A549 (cell line): ENCODE measurements at regions not wholly inside any gene's neighbourhood (a gene's known extent, or its start where the extent isn't known, plus 50 kb on each side); places are given as distances from the start of the nearest gene placed in this dataset.
A peak's percentile ranks its signal among the peaks of the same experiment; 100 is the strongest.

Experiments used
- ATAC-seq, 2 experiments: fragments of 200-7000 bp in 1 of 2; fragments of >200 bp in 1 of 2; cut with Nextera tagmentation in 1 of 2; cut with Tn5 transposase in 1 of 2; 3 replicates each; pipeline versions ENCODE4 v1.8.0 to v1.9.1; 2018 to 2020; ENCODE audit warnings: mild to moderate bottlenecking in 1 of 2, moderate library complexity in 1 of 2
- CTCF ChIA-PET: fragments of 300-600 bp; sonication (Branson Sonifier 250); formaldehyde crosslinking; extraction: SDS; loops from one replicate; lab custom pipeline; 2021; ENCODE audit warnings: antibody characterized with exemption, inconsistent platforms; lab: Yijun Ruan, JAX
- POLR2A ChIA-PET: fragments of 350-600 bp; formaldehyde crosslinking; extraction: SDS; loops from one replicate; lab custom pipeline; 2021; ENCODE audit warnings: antibody characterized with exemption, inconsistent platforms; lab: Yijun Ruan, JAX
- DNase-seq, 2 experiments: peaks; one replicate each; pipeline versions ENCODE4 v3.0.0 to v3.0.0-alpha.2; 2011 to 2016; ENCODE audit warnings: low read depth in 1 of 2, low spot score in 1 of 2
- FAIRE-seq: peaks from 2 replicates; lab custom pipeline; 2011; peaks lifted over from hg19 to GRCh38; lab: Jason Lieb, UNC
- H3K27ac ChIP-seq, 2 experiments: fragments of >200 bp; sonication (Bioruptor Twin); formaldehyde crosslinking; 3 replicates each; pipeline ENCODE4 v1.5.1; 2016 to 2017
- H3K4me1 ChIP-seq: fragments of >200 bp; sonication (Bioruptor Twin); formaldehyde crosslinking; 3 replicates; pipeline ENCODE4 v1.6.1; 2016
- H3K4me2 ChIP-seq: fragments of >200 bp; sonication (Bioruptor Twin); formaldehyde crosslinking; 3 replicates; pipeline ENCODE4 v1.6.1; 2016
- H3K4me3 ChIP-seq: fragments of >200 bp; sonication (Bioruptor Twin); formaldehyde crosslinking; 3 replicates; pipeline ENCODE4 v1.5.1; 2016
- H3K9me3 ChIP-seq: fragments of >200 bp; sonication (Bioruptor Twin); formaldehyde crosslinking; 3 replicates; pipeline ENCODE4 v1.6.1; 2016
- BHLHE40 ChIP-seq: IDR thresholded peaks from 2 replicates; pipeline ENCODE4 v1.6.1; 2012; ENCODE audit warnings: low read depth, low read length, inconsistent platforms
- CEBPB ChIP-seq, 2 experiments: fragments of >200 bp in 1 of 2; sonication (Bioruptor Twin) in 1 of 2; formaldehyde crosslinking in 1 of 2; IDR thresholded peaks; 2 replicates each; pipeline ENCODE4 v1.6.1; 2012 to 2016
- CHD2 ChIP-seq: fragments of 150-350 bp; IDR thresholded peaks from 2 replicates; pipeline ENCODE4 v1.6.1; 2014; ENCODE audit warnings: low read length; ENCODE audit not compliant: partially characterized antibody
- CHD4 ChIP-seq: fragments of 200-600 bp; sonication (generic); IDR thresholded peaks from 2 replicates; pipeline ENCODE4 v1.6.1; 2016; ENCODE audit warnings: antibody characterized with exemption, mild to moderate bottlenecking, borderline replicate concordance
- EP300 ChIP-seq, 2 experiments: fragments of >200 bp; sonication (Bioruptor Twin); formaldehyde crosslinking; IDR thresholded peaks; 2 replicates in 1 of 2; 3 replicates in 1 of 2; pipeline ENCODE4 v1.6.1; 2016 to 2017
- ESRRA ChIP-seq: fragments of 150-350 bp; IDR thresholded peaks from 2 replicates; pipeline ENCODE4 v1.6.1; 2014; ENCODE audit warnings: mild to moderate bottlenecking, low read length, borderline replicate concordance
- FOXS1 ChIP-seq: fragments of 250-450 bp; sonication (Bioruptor Pico); IDR thresholded peaks from 2 replicates; pipeline ENCODE4 v1.5.0; 2020; ENCODE audit warnings: mild to moderate bottlenecking, moderate library complexity
- GATA3 ChIP-seq: IDR thresholded peaks from 2 replicates; pipeline ENCODE4 v1.6.1; 2012; ENCODE audit warnings: borderline replicate concordance
- HDAC2 ChIP-seq: fragments of 200-600 bp; sonication (generic); IDR thresholded peaks from 2 replicates; pipeline ENCODE4 v1.6.1; 2016
- HEYL ChIP-seq: fragments of 250-450 bp; sonication (Bioruptor Pico); IDR thresholded peaks from 2 replicates; pipeline ENCODE4 v1.8.0; 2021; ENCODE audit warnings: mild to moderate bottlenecking, moderate library complexity
- HOXB5 ChIP-seq: fragments of 250-450 bp; sonication (Bioruptor Pico); IDR thresholded peaks from 2 replicates; pipeline ENCODE4 v1.5.0; 2020; ENCODE audit warnings: mild to moderate bottlenecking, moderate library complexity
- JUNB ChIP-seq: fragments of >200 bp; sonication (Bioruptor Twin); formaldehyde crosslinking; IDR thresholded peaks from 2 replicates; pipeline ENCODE4 v1.6.1; 2016
- KDM5A ChIP-seq: fragments of 200-600 bp; sonication (generic); IDR thresholded peaks from 2 replicates; pipeline ENCODE4 v1.6.1; 2016; ENCODE audit warnings: antibody characterized with exemption, mild to moderate bottlenecking
- MAZ ChIP-seq: fragments of 150-350 bp; IDR thresholded peaks from 2 replicates; pipeline ENCODE4 v1.6.1; 2014; ENCODE audit warnings: antibody characterized with exemption, low read depth, low read length, borderline replicate concordance
- MYC ChIP-seq: IDR thresholded peaks from 2 replicates; pipeline ENCODE4 v1.6.1; 2012; ENCODE audit warnings: mild to moderate bottlenecking, inconsistent platforms, low read length, improper control_type of control experiment, borderline replicate concordance
- NPAS2 ChIP-seq: fragments of 250-450 bp; sonication (Bioruptor Pico); IDR thresholded peaks from 2 replicates; pipeline ENCODE4 v1.8.0; 2022; ENCODE audit warnings: mild to moderate bottlenecking, moderate library complexity, borderline replicate concordance
- POLR2A ChIP-seq: IDR thresholded peaks from 2 replicates; pipeline ENCODE4 v1.6.1; 2012; ENCODE audit warnings: mild to moderate bottlenecking, low read length
- RAD21 ChIP-seq, 2 experiments: fragments of >200 bp in 1 of 2; sonication (Bioruptor Twin) in 1 of 2; formaldehyde crosslinking in 1 of 2; IDR thresholded peaks in 1 of 2; conservative IDR thresholded peaks in 1 of 2; 2 replicates in 1 of 2; 3 replicates in 1 of 2; pipeline ENCODE4 v1.6.1; 2012 to 2018; ENCODE audit warnings: inconsistent platforms in 1 of 2
- RCOR1 ChIP-seq: fragments of 150-350 bp; IDR thresholded peaks from 2 replicates; pipeline ENCODE4 v1.6.1; 2014; ENCODE audit warnings: antibody characterized with exemption, low read length, low read depth
- RNF2 ChIP-seq: fragments of 200-600 bp; sonication (generic); IDR thresholded peaks from 2 replicates; pipeline ENCODE4 v1.6.1; 2016; ENCODE audit warnings: low read depth, mild to moderate bottlenecking, antibody characterized with exemption, moderate library complexity, borderline replicate concordance
- SMC3 ChIP-seq: fragments of >200 bp; sonication (Bioruptor Twin); formaldehyde crosslinking; IDR thresholded peaks from 3 replicates; pipeline ENCODE4 v1.6.1; 2018; ENCODE audit warnings: inconsistent platforms
- SREBF2 ChIP-seq: fragments of 450-650 bp; IDR thresholded peaks from 2 replicates; pipeline ENCODE4 v1.6.1; 2014; ENCODE audit warnings: mild to moderate bottlenecking, moderate library complexity
- TFCP2L1 ChIP-seq: fragments of 250-450 bp; sonication (Bioruptor Pico); IDR thresholded peaks from 2 replicates; pipeline ENCODE4 v1.5.0; 2021; ENCODE audit warnings: mild to moderate bottlenecking
- TP53 ChIP-seq: fragments of 250-450 bp; sonication (Bioruptor Pico); IDR thresholded peaks from 2 replicates; pipeline ENCODE4 v1.5.0; 2021; ENCODE audit warnings: mild to moderate bottlenecking, moderate library complexity
- ZC3H11A ChIP-seq: fragments of 450-650 bp; IDR thresholded peaks from 2 replicates; pipeline ENCODE4 v1.6.1; 2014; ENCODE audit warnings: antibody characterized with exemption, mild to moderate bottlenecking
- ZNF302 ChIP-seq: fragments of 250-450 bp; sonication (Bioruptor Pico); IDR thresholded peaks from 2 replicates; pipeline ENCODE4 v1.9.0; 2021; ENCODE audit warnings: inconsistent platforms, mild to moderate bottlenecking, moderate library complexity
- ZSCAN20 ChIP-seq: fragments of 250-450 bp; sonication (Bioruptor Pico); IDR thresholded peaks from 2 replicates; pipeline ENCODE4 v1.8.0; 2022; ENCODE audit warnings: mild to moderate bottlenecking, moderate library complexity
- WGBS: methylation state at CpG from one replicate; pipeline ENCODE4 v1.1.6; 2017; ENCODE audit errors: missing lambda C conversion rate; 5-methylcytosine and 5-hydroxymethylcytosine counted together
- TF ChIP-seq, protein P1 (sequence below): IDR thresholded peaks from 2 replicates; pipeline ENCODE4 v1.6.1; 2012
- TF ChIP-seq, protein P2 (sequence below): fragments of >200 bp; sonication (Bioruptor Twin); formaldehyde crosslinking; IDR thresholded peaks from 2 replicates; pipeline ENCODE4 v1.6.1; 2016
- TF ChIP-seq, protein P3 (sequence below): fragments of >200 bp; sonication (Bioruptor Twin); formaldehyde crosslinking; IDR thresholded peaks from 3 replicates; pipeline ENCODE4 v1.5.1; 2016
- TF ChIP-seq, protein P4 (sequence below): fragments of 250-450 bp; sonication (Bioruptor Pico); IDR thresholded peaks from 2 replicates; pipeline ENCODE4 v1.5.0; 2020; ENCODE audit warnings: low read depth, mild to moderate bottlenecking, moderate library complexity

DNA sequence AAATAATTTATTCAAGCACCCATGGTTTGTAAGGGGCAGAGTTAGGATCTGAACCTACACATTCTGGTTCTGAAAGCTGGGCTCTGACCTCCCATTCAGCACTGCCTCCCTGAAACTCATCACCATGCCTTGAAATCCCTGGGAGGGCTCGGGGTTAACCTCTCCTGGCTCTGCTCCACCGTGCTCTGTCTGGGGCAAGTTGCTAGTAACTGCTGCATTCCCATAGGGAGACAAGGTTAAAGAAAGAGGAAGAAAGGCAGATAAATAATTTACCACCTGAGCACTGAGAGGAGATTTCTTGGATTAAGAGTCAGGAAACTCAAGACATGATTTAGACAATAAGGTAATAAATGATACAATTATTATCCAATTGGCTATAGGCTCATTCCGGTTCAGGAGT, 199.3 kb downstream of the KIF18A start:
- H3K27ac ChIP-seq: peak overlapping the region in 1 of 2 experiments; percentile 18; a peak in 1 of 6 replicates
- H3K4me3 ChIP-seq: no peak overlapping the region
- 55% methylated on average over 3 of the region's 3 CpGs for WGBS
- no peaks in the 10 kb centered on the region for H3K9me3 ChIP-seq
- no peak overlapping the region for H3K4me2 ChIP-seq
- H3K4me1 ChIP-seq: peaks cover 42% of the 10 kb centered on the region
- ATAC-seq: no peak
- TF ChIP-seq, protein P1, sequence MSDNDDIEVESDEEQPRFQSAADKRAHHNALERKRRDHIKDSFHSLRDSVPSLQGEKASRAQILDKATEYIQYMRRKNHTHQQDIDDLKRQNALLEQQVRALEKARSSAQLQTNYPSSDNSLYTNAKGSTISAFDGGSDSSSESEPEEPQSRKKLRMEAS: no peak
- TF ChIP-seq EP300 (IDR thresholded peaks at IDR 0.05) (no peak), HEYL (CRISPR knock-in tag) (no peak), POLR2A (no peak), MAZ (no peak), MYC (no peak), SMC3 (no peak), ZSCAN20 (no peak), TFCP2L1 (no peak), CHD2 (no peak), KDM5A (no peak), CEBPB (IDR thresholded peaks at IDR 0.05) (no peak), FOXS1 (CRISPR knock-in tag) (no peak)
- TF ChIP-seq, protein P2, sequence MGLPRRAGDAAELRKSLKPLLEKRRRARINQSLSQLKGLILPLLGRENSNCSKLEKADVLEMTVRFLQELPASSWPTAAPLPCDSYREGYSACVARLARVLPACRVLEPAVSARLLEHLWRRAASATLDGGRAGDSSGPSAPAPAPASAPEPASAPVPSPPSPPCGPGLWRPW: no peak
- CTCF ChIA-PET: no interaction called here
- FAIRE-seq: no peak
- DNase-seq: no peak
- POLR2A ChIA-PET: no interaction called here

DNA sequence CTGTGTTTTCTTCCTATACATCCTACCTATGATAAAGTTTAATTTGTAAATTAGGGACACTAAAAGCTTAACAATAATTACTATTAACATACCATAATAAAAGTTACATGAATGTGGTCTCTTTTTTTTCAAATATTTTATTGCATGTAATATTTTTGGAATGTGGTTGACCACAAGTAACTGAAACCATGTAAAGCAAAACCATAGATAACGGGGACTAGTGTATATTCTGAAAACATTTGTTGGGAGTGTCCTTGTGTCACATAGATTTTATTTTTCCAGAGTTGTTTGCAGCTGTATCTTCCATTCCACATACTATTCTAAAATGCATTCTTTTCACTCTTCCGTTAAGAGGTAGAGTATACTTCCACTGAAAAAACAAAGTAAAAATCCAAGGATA, 200.4 kb downstream of the KIF18A start:
- no peak for FAIRE-seq
- WGBS: 86% methylated on average over 2 of the region's 2 CpGs

DNA sequence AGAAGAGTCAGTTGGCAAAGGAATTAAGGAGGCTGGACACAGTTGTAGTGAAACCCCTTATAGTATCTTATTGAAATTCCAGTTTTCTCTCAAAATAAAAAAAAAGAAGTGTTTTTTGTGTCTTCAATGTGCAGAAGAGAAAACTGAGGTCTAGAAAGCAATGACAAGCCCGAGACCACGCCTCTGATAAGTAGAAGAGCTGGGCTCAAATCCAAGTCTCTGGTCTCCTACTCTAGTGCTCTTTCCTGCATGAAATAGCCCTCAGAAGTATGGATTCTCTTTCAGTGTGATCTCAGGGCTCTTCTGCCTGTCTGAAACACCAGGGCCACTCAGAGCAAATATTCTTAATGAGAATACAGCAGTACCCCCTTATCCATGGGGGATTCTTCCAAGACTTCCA, 200.9 kb downstream of the KIF18A start:
- TF ChIP-seq ESRRA: no peak
- TF ChIP-seq SREBF2: no peak
- no peak for TF ChIP-seq NPAS2 (CRISPR knock-in tag)
- TF ChIP-seq, protein P1: no peak
- TF ChIP-seq, protein P3, sequence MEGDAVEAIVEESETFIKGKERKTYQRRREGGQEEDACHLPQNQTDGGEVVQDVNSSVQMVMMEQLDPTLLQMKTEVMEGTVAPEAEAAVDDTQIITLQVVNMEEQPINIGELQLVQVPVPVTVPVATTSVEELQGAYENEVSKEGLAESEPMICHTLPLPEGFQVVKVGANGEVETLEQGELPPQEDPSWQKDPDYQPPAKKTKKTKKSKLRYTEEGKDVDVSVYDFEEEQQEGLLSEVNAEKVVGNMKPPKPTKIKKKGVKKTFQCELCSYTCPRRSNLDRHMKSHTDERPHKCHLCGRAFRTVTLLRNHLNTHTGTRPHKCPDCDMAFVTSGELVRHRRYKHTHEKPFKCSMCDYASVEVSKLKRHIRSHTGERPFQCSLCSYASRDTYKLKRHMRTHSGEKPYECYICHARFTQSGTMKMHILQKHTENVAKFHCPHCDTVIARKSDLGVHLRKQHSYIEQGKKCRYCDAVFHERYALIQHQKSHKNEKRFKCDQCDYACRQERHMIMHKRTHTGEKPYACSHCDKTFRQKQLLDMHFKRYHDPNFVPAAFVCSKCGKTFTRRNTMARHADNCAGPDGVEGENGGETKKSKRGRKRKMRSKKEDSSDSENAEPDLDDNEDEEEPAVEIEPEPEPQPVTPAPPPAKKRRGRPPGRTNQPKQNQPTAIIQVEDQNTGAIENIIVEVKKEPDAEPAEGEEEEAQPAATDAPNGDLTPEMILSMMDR: no peak
- TF ChIP-seq GATA3: no peak
- TF ChIP-seq HOXB5 (CRISPR knock-in tag): no peak
- no peak for TF ChIP-seq EP300 (IDR thresholded peaks at IDR 0.05)
- no peak for TF ChIP-seq RAD21 (conservative IDR thresholded peaks at IDR 0.05 in 1 of 2, IDR thresholded peaks at IDR 0.05 in 1 of 2)
- no peak for TF ChIP-seq CHD4
- TF ChIP-seq, protein P4, sequence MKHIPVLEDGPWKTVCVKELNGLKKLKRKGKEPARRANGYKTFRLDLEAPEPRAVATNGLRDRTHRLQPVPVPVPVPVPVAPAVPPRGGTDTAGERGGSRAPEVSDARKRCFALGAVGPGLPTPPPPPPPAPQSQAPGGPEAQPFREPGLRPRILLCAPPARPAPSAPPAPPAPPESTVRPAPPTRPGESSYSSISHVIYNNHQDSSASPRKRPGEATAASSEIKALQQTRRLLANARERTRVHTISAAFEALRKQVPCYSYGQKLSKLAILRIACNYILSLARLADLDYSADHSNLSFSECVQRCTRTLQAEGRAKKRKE (CRISPR knock-in tag): no peak
- TF ChIP-seq HEYL (CRISPR knock-in tag): no peak
- no peak for TF ChIP-seq ZNF302 (CRISPR knock-in tag)
- H3K4me3 ChIP-seq: no peak overlapping the region
- ATAC-seq: no peak
- H3K4me1 ChIP-seq: peaks cover 49% of the 10 kb centered on the region
- 65% methylated on average over 2 of the region's 2 CpGs for WGBS
- no peak for DNase-seq
- no peak overlapping the region for H3K27ac ChIP-seq
- ChIA-PET POLR2A (interaction anchor here (0.7 kb wide), 1 partner anchor 699 kb away, joined by 3 read pairs; no protein-coding TSS in a partner anchor), CTCF (interaction anchor here (1.0 to 1.3 kb wide), 3 partner anchors 20 to 190 kb away, joined by 3 read pairs; no protein-coding TSS in a partner anchor)
- no peaks in the 10 kb centered on the region for H3K9me3 ChIP-seq
- FAIRE-seq: no peak
- H3K4me2 ChIP-seq: no peak overlapping the region

More for the DNA sequence above, 200.4 kb downstream of the KIF18A start:
- TF ChIP-seq RNF2: no peak
- no peak for TF ChIP-seq EP300 (IDR thresholded peaks at IDR 0.05)
- TF ChIP-seq HEYL (CRISPR knock-in tag): no peak
- TF ChIP-seq HDAC2: no peak
- no peak for TF ChIP-seq HOXB5 (CRISPR knock-in tag)
- TF ChIP-seq NPAS2 (CRISPR knock-in tag): no peak
- TF ChIP-seq TP53 (CRISPR knock-in tag): no peak
- TF ChIP-seq JUNB: no peak
- TF ChIP-seq ZC3H11A: no peak
- no peak for TF ChIP-seq RAD21 (conservative IDR thresholded peaks at IDR 0.05 in 1 of 2, IDR thresholded peaks at IDR 0.05 in 1 of 2)
- TF ChIP-seq BHLHE40: no peak
- no peak for TF ChIP-seq RCOR1
- TF ChIP-seq SMC3: no peak
- no peak for TF ChIP-seq GATA3
- Histone ChIP-seq H3K27ac (no peak overlapping the region), H3K9me3 (no peaks in the 10 kb centered on the region), H3K4me2 (no peak overlapping the region), H3K4me1 (peaks cover 49% of the 10 kb centered on the region), H3K4me3 (no peak overlapping the region)
- ChIA-PET CTCF (interaction anchor here (0.7 to 1.3 kb wide), 3 partner anchors 20 to 191 kb away, joined by 3 to 4 read pairs (median 3); no protein-coding TSS in a partner anchor), POLR2A (no interaction called here)
- ATAC-seq: no peak
- no peak for DNase-seq
